ENCODE measurements at regions not wholly inside any gene's neighbourhood (a gene's known extent, or its start where the extent isn't known, plus 50 kb on each side); places are given as distances from the start of the nearest gene placed in this dataset.

DNA sequence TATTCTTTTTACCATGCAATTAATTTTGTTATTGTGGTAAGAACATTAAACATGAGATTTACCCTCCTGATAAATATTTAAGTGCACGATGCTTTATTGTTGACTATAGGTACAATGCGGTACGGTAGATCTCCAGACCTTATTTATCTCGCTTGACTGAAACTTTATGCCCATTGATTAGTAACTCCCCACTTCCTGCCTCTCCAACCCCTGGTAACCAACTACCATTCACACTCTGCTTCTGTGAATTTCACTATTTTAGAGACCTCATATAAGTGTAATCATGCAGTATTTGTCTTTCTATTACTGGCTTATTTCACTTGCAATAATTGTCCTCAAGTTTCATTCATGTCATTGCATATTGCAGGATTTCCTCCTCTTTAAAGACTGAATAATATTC lies 195.7 kb upstream of the ID2 start (continued):
- TF ChIP-seq REST (IDR thresholded peaks at IDR 0.05) (no peak), POLR2A (IDR thresholded peaks at IDR 0.05; ENCODE audit: low read length) (no peak), SREBF2 (IDR thresholded peaks at IDR 0.05) (no peak), CBX8 (IDR thresholded peaks at IDR 0.05) (no peak), KDM5A (IDR thresholded peaks at IDR 0.05) (no peak), BHLHE40 (IDR thresholded peaks at IDR 0.05; ENCODE audit: low read depth, low read length) (no peak), HMGXB4 (CRISPR knock-in tag; IDR thresholded peaks at IDR 0.05; ENCODE audit: borderline replicate concordance) (no peak)
- TF ChIP-seq, protein P1, sequence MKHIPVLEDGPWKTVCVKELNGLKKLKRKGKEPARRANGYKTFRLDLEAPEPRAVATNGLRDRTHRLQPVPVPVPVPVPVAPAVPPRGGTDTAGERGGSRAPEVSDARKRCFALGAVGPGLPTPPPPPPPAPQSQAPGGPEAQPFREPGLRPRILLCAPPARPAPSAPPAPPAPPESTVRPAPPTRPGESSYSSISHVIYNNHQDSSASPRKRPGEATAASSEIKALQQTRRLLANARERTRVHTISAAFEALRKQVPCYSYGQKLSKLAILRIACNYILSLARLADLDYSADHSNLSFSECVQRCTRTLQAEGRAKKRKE (CRISPR knock-in tag; IDR thresholded peaks at IDR 0.05; ENCODE audit: low read depth), result no peak

DNA sequence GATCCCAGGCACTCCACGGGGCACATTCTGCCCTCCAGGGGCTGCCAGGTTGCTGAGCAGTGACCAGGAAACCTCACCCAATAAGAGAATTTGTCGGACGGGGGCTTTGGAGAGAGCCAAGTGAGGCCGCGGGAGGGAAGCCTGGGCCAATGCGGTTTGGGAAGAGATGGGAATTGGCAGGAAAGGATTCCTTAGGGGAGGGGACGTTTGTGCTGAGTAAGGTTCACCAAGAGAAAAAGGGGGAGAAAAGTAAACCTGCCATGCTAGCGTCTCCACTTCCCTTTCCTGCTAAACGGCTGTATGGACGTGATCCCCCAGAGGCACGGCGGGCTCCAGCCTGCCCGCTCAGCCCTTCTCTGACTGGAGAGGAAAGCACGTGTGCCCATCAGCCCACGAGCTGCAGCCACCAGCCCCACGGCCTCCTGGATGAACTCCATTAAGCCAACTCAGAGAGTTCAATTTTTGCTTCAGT lies 194.4 kb upstream of the ID2 start:
- TF ChIP-seq KDM1A (IDR thresholded peaks at IDR 0.05; ENCODE audit: low read depth) (no peak), JUNB (IDR thresholded peaks at IDR 0.05) (no peak), TP53 (CRISPR knock-in tag; IDR thresholded peaks at IDR 0.05) (no peak), ESRRA (IDR thresholded peaks at IDR 0.05; ENCODE audit: borderline replicate concordance, low read length) (no peak)
- Histone ChIP-seq H3K4me3 (no peak overlapping the region), H3K4me2 (no peak overlapping the region), H3K4me1 (peaks cover 2% of the 10 kb centered on the region; the same call in 1 of the 3 replicates), H3K27ac (no peak overlapping the region), H3K9me3 (no peaks in the 10 kb centered on the region)
- ChIA-PET POLR2A (no interaction called here), CTCF (no interaction called here)
- DNase-seq (ENCODE audit: low read depth in 1 of 2, low spot score in 1 of 2) (no peak), FAIRE-seq (no peak), ATAC-seq (no peak)
- 85% methylated on average over 16 of the region's 16 CpGs for WGBS (ENCODE audit: missing lambda C conversion rate)

- Histone ChIP-seq H3K27ac (no peak overlapping the region), H3K4me3 (no peak overlapping the region), H3K4me1 (peaks cover 9% of the 10 kb centered on the region), H3K9me3 (no peaks in the 10 kb centered on the region), H3K4me2 (no peak overlapping the region)
- 87% methylated on average over 23 of the region's 23 CpGs for WGBS (ENCODE audit: missing lambda C conversion rate)
- DNase-seq (ENCODE audit: low read depth in 1 of 2, low spot score in 1 of 2) (no peak), ATAC-seq (no peak), FAIRE-seq (no peak)
- ChIA-PET POLR2A (no interaction called here), CTCF (interaction anchor here (0.6 to 1.5 kb wide), 3 partner anchors 10 to 1579 kb away, joined by 3 read pairs; no protein-coding TSS in a partner anchor)
- TF ChIP-seq MAZ (IDR thresholded peaks at IDR 0.05; ENCODE audit: borderline replicate concordance, low read depth, low read length) (no peak), CBX2 (IDR thresholded peaks at IDR 0.05; ENCODE audit: borderline replicate concordance, low read depth) (no peak), NFE2L2 (conservative IDR thresholded peaks at IDR 0.05; ENCODE audit: low read length) (no peak), BHLHE40 (IDR thresholded peaks at IDR 0.05; ENCODE audit: low read depth, low read length) (no peak), PHF8 (IDR thresholded peaks at IDR 0.05; ENCODE audit: borderline replicate concordance, low read depth) (no peak), KDM5A (IDR thresholded peaks at IDR 0.05) (no peak), RARB (CRISPR knock-in tag; IDR thresholded peaks at IDR 0.05) (no peak), JUNB (IDR thresholded peaks at IDR 0.05) (no peak), FOXS1 (CRISPR knock-in tag; IDR thresholded peaks at IDR 0.05) (no peak), RCOR1 (IDR thresholded peaks at IDR 0.05; ENCODE audit: low read depth, low read length) (no peak), MYC (IDR thresholded peaks at IDR 0.05; ENCODE audit: borderline replicate concordance, low read length) (no peak), HOXB13 (CRISPR knock-in tag; IDR thresholded peaks at IDR 0.05; ENCODE audit: low read depth) (no peak), MAFK (IDR thresholded peaks at IDR 0.05; ENCODE audit: partially characterized antibody) (no peak), ZSCAN20 (CRISPR knock-in tag; IDR thresholded peaks at IDR 0.05) (no peak), HDAC2 (IDR thresholded peaks at IDR 0.05) (no peak), ZNF302 (CRISPR knock-in tag; IDR thresholded peaks at IDR 0.05) (no peak)
- TF ChIP-seq, protein P1 (CRISPR knock-in tag; IDR thresholded peaks at IDR 0.05; ENCODE audit: low read depth), result no peak
- TF ChIP-seq, protein P2, sequence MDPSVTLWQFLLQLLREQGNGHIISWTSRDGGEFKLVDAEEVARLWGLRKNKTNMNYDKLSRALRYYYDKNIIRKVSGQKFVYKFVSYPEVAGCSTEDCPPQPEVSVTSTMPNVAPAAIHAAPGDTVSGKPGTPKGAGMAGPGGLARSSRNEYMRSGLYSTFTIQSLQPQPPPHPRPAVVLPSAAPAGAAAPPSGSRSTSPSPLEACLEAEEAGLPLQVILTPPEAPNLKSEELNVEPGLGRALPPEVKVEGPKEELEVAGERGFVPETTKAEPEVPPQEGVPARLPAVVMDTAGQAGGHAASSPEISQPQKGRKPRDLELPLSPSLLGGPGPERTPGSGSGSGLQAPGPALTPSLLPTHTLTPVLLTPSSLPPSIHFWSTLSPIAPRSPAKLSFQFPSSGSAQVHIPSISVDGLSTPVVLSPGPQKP (IDR thresholded peaks at IDR 0.05; ENCODE audit: low read depth, low read length), result no peak
These were observed 193.7 kb upstream of the ID2 start for GRCh38 chr2:8488001-8488738.
